Hippocampal formation (tissue), 2 donors: ENCODE measurements at regions not wholly inside any gene's neighbourhood (a gene's known extent, or its start where the extent isn't known, plus 50 kb on each side); places are given as distances from the start of the nearest gene placed in this dataset.
"Not testable (repeated sequence)": the region's sequence is repeated elsewhere in the genome, so short reads cannot be mapped to it uniquely, and the experiment has no call there.

Source experiments
- DNase-seq, 2 donors: peaks; one replicate each; lab custom pipeline; 2025; lab: John Stamatoyannopoulos, UW

GRCh38 chr12:91741932-91742331 lies 403.7 kb downstream of the BTG1 start:
- no peak for DNase-seq

GRCh38 chr12:91733846-91734245 lies 411.8 kb downstream of the BTG1 start:
- DNase-seq: not testable (repeated sequence)

DNA sequence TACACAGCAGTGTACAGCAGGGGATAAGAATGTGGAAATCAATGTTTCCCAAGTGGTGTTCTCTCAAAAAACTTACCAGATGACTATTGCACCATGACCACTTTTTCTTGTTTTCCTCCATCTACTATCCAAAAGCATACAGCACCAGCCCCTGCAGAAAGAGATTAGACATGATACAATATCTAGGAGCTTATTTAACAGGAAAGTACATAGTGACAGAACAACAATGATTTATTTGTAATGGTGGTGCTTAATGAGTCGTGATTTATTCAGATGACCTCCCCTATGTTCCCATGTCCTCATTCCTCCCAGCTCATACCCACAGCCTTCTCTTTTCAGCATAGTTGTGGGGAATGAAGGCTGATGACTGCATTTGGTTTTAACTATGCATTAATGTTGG lies 413.6 kb downstream of the BTG1 start:
- DNase-seq: no peak

DNA sequence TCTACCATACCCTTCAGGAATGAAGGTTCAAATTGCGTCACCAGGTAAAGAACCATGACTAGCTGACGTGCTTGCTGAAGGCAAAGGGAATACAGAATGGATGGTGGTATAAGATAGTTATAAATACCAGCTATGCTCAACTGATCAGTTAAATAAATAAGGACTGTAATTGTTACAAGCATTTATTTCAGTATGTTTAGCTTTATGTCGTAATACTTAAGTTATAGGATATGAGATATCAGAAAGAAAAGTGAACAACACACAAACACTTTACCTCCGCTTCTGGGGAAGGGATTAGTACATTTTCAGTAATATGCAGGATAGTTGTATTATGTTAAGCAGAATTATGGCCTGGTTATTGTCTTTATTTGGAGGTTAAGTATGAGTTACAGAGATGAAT lies 416.1 kb downstream of the BTG1 start:
- DNase-seq: no peak

GRCh38 chr12:91723191-91723590 lies 422.5 kb downstream of the BTG1 start:
- DNase-seq: no peak

- no peak for DNase-seq
Measured at GRCh38 chr12:91722072-91722471, 423.6 kb downstream of the BTG1 start.

GRCh38 chr12:91721023-91721422 lies 424.6 kb downstream of the BTG1 start:
- DNase-seq: no peak

GRCh38 chr12:91718326-91718725 lies 427.3 kb downstream of the BTG1 start:
- DNase-seq: no peak

GRCh38 chr12:91717804-91718203 lies 427.8 kb downstream of the BTG1 start:
- no peak for DNase-seq

DNA sequence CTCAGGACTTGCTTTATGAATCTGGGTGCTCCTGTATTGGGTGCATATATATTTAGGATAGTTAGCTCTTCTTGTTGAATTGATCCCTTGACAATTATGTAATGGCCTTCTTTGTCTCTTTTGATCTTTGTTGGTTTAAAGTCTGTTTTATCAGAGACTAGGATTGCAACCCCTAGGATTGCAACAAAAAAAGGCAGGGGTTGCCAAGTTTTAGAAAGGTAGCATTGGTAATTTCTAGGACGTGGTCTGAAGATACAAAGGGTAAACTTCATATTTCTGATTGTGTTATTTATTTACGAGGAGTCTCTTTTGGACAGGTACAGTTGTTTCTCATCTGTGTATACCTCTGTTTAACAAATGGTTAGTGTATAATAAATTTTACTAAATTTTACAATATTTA lies 433.7 kb downstream of the BTG1 start:
- DNase-seq: not testable (repeated sequence)

DNA sequence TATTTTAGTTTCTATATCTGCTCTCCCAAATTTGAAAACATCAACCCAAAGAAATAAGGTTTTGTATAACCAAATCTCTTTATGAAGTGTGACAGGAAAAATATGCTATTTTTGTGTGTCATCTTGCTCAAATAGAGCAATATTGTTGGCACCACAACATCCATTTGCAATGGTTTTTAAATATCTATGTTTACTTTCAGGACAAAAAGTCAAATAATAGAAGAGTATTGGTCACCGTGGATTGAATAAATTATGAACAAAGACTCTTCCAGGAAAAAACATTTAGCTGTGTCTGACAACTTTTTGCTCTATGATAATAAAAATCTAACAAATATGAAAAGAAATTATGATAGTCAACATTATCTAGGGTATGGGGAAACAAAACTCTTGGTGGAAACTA lies 439.2 kb downstream of the BTG1 start:
- DNase-seq: no peak

DNA sequence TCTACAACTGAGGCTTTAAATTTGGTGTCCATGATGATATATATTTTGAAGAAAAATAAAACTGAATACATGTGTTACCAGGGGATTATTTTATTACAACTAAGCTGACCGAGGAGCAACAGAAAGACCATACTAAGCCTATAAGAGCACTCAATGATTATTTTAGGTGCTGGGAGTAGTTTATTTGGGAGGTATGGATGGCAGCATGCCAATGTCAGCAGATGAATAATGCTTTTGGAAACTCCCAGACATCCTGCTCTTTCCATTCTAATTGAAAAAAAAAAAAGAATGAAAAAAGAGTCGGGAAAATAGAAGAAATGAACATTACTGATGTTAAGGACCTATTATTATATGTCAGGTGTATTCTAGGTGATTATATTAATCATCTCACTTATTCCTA lies 441.2 kb downstream of the BTG1 start:
- no peak for DNase-seq

- DNase-seq: no peak
Measured at GRCh38 chr12:91703491-91704283, 442.0 kb downstream of the BTG1 start.

DNA sequence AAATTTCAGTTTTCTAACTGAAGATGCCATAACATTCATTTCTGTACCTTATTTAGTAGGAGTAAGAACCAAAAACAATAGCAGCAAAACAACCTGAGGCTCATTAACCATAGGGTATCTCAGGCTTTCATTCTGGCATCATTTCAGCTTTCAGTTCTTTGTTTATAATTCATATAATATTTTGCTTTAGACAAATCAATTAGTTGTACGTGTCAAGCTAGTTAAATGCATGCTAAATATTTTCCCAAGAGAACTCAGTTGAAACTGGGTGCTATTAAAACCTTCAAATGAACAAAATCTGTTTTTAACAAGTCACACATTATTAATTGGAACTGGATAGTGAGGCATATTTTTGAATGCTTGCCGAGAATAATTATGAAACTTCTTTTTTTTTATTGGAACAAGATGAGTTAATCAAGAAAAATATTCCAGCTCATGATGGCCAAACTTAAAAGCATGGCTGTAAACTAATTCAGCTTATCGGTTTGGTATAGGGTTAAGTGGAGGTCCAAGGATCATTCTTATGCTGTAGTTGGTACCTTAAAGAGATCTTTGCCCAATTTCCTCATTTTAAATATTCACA lies 442.7 kb downstream of the BTG1 start:
- no peak for DNase-seq

GRCh38 chr12:91695964-91696363 lies 449.7 kb downstream of the BTG1 start:
- DNase-seq: no peak

- DNase-seq: not testable (repeated sequence)
Measured at GRCh38 chr12:91695406-91695805, 450.2 kb downstream of the BTG1 start.

GRCh38 chr12:91690531-91690930 lies 455.1 kb downstream of the BTG1 start:
- DNase-seq: no peak

GRCh38 chr12:91687052-91688017 lies 458.3 kb downstream of the BTG1 start:
- no peak for DNase-seq

DNA sequence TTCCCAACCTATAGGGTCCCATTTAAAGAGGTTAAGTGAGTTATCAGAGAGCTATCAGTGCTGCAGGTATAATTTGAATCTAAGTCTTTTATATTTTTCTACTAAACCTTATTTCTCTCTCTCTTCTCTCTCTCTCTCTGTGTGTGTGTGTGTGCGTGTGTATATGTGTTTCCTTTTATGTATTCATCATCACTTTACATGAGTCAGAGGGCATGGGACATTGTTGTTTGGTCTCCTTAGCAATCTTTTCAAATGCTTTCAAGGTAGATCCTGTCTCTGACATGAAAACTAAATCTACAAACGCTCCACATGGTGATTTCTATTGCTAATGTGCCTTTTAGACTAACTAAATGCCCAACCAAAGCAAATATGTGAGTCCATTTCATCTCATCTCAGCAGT lies 459.7 kb downstream of the BTG1 start:
- DNase-seq: no peak

DNA sequence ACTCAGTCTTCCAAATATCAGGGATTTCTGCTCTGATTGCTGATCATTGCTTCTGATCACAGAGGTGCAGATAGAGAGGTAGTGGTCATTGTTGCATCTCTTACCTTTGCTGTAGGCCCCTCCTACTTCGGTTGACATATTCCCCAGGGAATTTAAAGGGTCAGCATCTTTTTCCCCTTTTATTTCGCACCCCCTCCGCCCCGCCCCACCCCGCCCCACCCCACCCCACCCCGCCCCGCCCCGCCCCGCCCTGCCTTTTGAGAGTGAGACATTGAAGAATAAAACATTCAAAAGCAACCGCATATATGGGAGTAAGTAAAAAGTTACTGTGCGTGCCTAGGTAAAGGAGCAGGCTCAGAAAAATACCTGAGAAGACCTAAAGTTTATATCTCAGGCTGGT lies 463.9 kb downstream of the BTG1 start:
- DNase-seq: no peak

GRCh38 chr12:91680864-91681263 lies 464.8 kb downstream of the BTG1 start:
- no peak for DNase-seq

DNA sequence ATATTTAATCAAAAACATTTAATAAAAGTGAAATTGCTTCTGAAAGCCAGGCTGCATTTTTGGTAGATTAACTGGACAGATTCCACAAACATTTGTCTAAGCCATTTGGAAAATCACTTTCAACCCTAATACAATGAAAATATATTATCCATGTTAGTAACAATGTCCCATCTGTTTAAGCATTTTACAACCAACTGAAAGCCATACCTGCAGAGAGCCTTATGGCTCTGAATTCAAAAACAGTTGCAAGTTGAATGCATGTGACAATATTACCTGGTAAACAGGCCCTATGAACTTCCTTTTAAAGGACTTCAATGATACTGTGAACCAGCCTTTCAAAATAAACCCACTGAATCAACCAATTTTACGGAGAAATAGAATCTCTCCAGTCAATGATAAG lies 468.1 kb downstream of the BTG1 start:
- no peak for DNase-seq

DNA sequence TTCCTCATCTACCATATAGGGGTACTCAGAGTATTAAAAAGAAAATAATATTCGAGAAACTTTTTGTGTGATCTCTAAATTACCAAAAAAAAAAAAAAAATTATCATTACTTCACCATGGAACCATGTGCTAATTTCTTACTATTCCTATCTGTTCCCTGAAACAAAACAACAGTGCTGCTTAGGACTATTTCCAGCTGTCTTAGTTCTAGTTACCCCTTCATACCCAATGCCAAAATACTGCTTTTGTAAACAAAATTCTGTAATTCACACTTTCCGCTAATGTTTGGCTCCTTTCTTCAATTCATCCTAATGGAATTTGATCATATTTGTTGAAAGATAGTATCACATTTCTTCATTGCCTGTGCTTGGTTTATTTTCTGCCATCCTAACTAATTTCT lies 470.2 kb downstream of the BTG1 start:
- no peak for DNase-seq
